Mesenchymal stem cell (in vitro differentiated cells and primary cell): ENCODE measurements at regions not wholly inside any gene's neighbourhood (a gene's known extent, or its start where the extent isn't known, plus 50 kb on each side); places are given as distances from the start of the nearest gene placed in this dataset.

ENCODE experiments used
- DNase-seq: peaks from one replicate; pipeline ENCODE4 v3.0.0-alpha.2; 2013
- H2AFZ ChIP-seq: one replicate; pipeline ENCODE4 v1.6.1; 2013; ENCODE audit warnings: low read depth, mild to moderate bottlenecking, control low read depth, inconsistent platforms, low read length, moderate library complexity
- H2AK5ac ChIP-seq: 2 replicates; pipeline ENCODE4 v1.6.1; 2013; ENCODE audit warnings: low read length, moderate library complexity, mild to moderate bottlenecking, inconsistent platforms; ENCODE audit not compliant: severe bottlenecking
- H2BK120ac ChIP-seq: one replicate; pipeline ENCODE4 v1.6.1; 2013; ENCODE audit warnings: low read depth, mild to moderate bottlenecking, inconsistent platforms, low read length, moderate library complexity
- H2BK12ac ChIP-seq, 2 experiments: one replicate each; pipeline ENCODE4 v1.6.1; 2013; ENCODE audit warnings: inconsistent platforms in 2 of 2, low read length in 2 of 2, mild to moderate bottlenecking in 2 of 2, moderate library complexity in 2 of 2, control low read depth in 1 of 2
- H2BK15ac ChIP-seq: one replicate; pipeline ENCODE4 v1.6.1; 2013; ENCODE audit warnings: mild to moderate bottlenecking, low read depth, inconsistent platforms; ENCODE audit not compliant: poor library complexity, severe bottlenecking
- H2BK5ac ChIP-seq: 2 replicates; pipeline ENCODE4 v1.6.1; 2013; ENCODE audit warnings: low read depth, mild to moderate bottlenecking, low read length, control low read depth, inconsistent platforms; ENCODE audit not compliant: poor library complexity, severe bottlenecking
- H3K14ac ChIP-seq, 2 experiments: one replicate each; pipeline ENCODE4 v1.6.1; 2013; ENCODE audit warnings: inconsistent platforms in 2 of 2, low read length in 2 of 2, control low read depth in 1 of 2, mild to moderate bottlenecking in 1 of 2, moderate library complexity in 1 of 2
- H3K18ac ChIP-seq, 2 experiments: one replicate each; pipeline ENCODE4 v1.6.1; 2013; ENCODE audit warnings: inconsistent platforms in 2 of 2, low read length in 2 of 2, control low read depth in 1 of 2, low read depth in 1 of 2, mild to moderate bottlenecking in 1 of 2
- H3K23ac ChIP-seq, 2 experiments: one replicate each; pipeline ENCODE4 v1.6.1; 2013; ENCODE audit warnings: inconsistent platforms in 2 of 2, low read length in 2 of 2, mild to moderate bottlenecking in 2 of 2, moderate library complexity in 2 of 2, control low read depth in 1 of 2
- H3K27ac ChIP-seq: 2 replicates; pipeline ENCODE4 v1.5.1; 2013; ENCODE audit warnings: mild to moderate bottlenecking, moderate library complexity, low read length, control low read depth, inconsistent platforms; ENCODE audit not compliant: poor library complexity, severe bottlenecking
- H3K27me3 ChIP-seq, 2 experiments: 2 replicates each; pipeline versions ENCODE4 v1.6.1 to v1.7.0; 2013; ENCODE audit warnings: low read length in 2 of 2, mild to moderate bottlenecking in 2 of 2, moderate library complexity in 2 of 2, control low read depth in 1 of 2, inconsistent platforms in 1 of 2; ENCODE audit not compliant: control insufficient read depth in 1 of 2, insufficient read depth in 1 of 2
- H3K36me3 ChIP-seq, 2 experiments: 2 replicates each; pipeline versions ENCODE4 v1.6.1 to v1.7.0; 2013; ENCODE audit warnings: low read length in 2 of 2, control low read depth in 1 of 2, inconsistent platforms in 1 of 2, low read depth in 1 of 2, mild to moderate bottlenecking in 1 of 2; ENCODE audit not compliant: insufficient read depth in 2 of 2, control insufficient read depth in 1 of 2
- H3K4ac ChIP-seq, 2 experiments: one replicate each; pipeline ENCODE4 v1.6.1; 2013; ENCODE audit warnings: inconsistent platforms in 2 of 2, low read length in 2 of 2, mild to moderate bottlenecking in 2 of 2, moderate library complexity in 2 of 2, control low read depth in 1 of 2, low read depth in 1 of 2
- H3K4me1 ChIP-seq: 2 replicates; pipeline ENCODE4 v1.6.1; 2013; ENCODE audit warnings: low read depth, low read length, control low read depth; ENCODE audit not compliant: control insufficient read depth, insufficient read depth
- H3K4me2 ChIP-seq: 2 replicates; pipeline ENCODE4 v1.6.1; 2013; ENCODE audit warnings: low read length, mild to moderate bottlenecking, inconsistent platforms; ENCODE audit not compliant: poor library complexity, severe bottlenecking
- H3K4me3 ChIP-seq, 2 experiments: 2 replicates each; pipeline versions ENCODE4 v1.5.1 to v1.7.0; 2013; ENCODE audit warnings: low read length in 2 of 2, mild to moderate bottlenecking in 2 of 2, control low read depth in 1 of 2, low read depth in 1 of 2; ENCODE audit not compliant: insufficient read depth in 1 of 2
- H3K79me1 ChIP-seq: replicated peaks from 2 replicates; pipeline ENCODE4 v1.6.1; 2013; ENCODE audit warnings: mild to moderate bottlenecking, control low read depth, low read length, inconsistent platforms; ENCODE audit not compliant: poor library complexity, severe bottlenecking
- H3K9ac ChIP-seq: 2 replicates; pipeline ENCODE4 v1.7.0; 2013; ENCODE audit warnings: mild to moderate bottlenecking, low read length, moderate library complexity
- H3K9me3 ChIP-seq: 2 replicates; pipeline ENCODE4 v1.7.0; 2013; ENCODE audit warnings: mild to moderate bottlenecking, low read length; ENCODE audit not compliant: control insufficient read depth
- H4K8ac ChIP-seq: one replicate; pipeline ENCODE4 v1.6.1; 2013; ENCODE audit warnings: inconsistent platforms, mild to moderate bottlenecking, low read length, moderate library complexity
- H4K91ac ChIP-seq: one replicate; pipeline ENCODE4 v1.6.1; 2013; ENCODE audit warnings: mild to moderate bottlenecking, low read length, inconsistent platforms
- WGBS: methylation state at CpG from one replicate; pipeline ENCODE4 v1.1.7; 2013; ENCODE audit warnings: mixed read lengths; 5-methylcytosine and 5-hydroxymethylcytosine counted together

DNA sequence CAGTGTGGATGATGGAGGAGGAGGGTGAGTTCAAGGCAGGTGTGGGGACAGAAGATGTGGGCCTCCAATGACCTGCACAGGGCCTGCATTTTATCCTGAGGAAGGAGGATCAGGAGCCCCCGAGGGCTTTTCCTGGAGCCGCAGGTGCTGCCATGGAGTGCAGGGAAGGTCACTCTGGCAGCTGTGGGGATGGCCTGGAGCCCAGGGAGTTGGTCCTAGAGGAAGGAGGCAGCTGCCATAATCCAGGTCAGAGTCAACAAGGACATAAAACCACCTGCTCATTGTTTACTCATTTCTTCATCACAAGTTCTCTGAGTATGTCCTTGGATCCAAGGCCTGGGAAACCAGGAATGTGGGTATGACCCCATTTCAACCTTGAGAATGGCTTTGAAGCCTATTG is 87.2 kb downstream of the SCGB2B2 start:
- H4K91ac ChIP-seq = no peak overlapping the region
- no peak overlapping the region for H3K4me3 ChIP-seq
- no peak overlapping the region for H2BK120ac ChIP-seq
- H3K9me3 ChIP-seq = peaks cover 23% of the 10 kb centered on the region
- H3K14ac ChIP-seq = no peak overlapping the region
- DNase-seq = no peak
- H2BK12ac ChIP-seq = no peak overlapping the region
- H3K23ac ChIP-seq = no peak overlapping the region
- no peak overlapping the region for H2AFZ ChIP-seq
- H2BK15ac ChIP-seq = no peak overlapping the region
- no peak overlapping the region for H4K8ac ChIP-seq
- H3K4me1 ChIP-seq = no peaks in the 10 kb centered on the region
- H3K4ac ChIP-seq = no peak overlapping the region
- no peak overlapping the region for H3K9ac ChIP-seq
- H3K27me3 ChIP-seq = no peaks in the 10 kb centered on the region
- H2BK5ac ChIP-seq = no peak overlapping the region
- no peak overlapping the region for H3K18ac ChIP-seq
- H3K27ac ChIP-seq = no peak overlapping the region
- no peak overlapping the region for H3K4me2 ChIP-seq
- H2AK5ac ChIP-seq = no peak overlapping the region
- WGBS = 67% methylated on average over 1 of the region's 2 CpGs
- H3K36me3 ChIP-seq = no peaks in the 10 kb centered on the region
- no peaks in the 10 kb centered on the region for H3K79me1 ChIP-seq

DNA sequence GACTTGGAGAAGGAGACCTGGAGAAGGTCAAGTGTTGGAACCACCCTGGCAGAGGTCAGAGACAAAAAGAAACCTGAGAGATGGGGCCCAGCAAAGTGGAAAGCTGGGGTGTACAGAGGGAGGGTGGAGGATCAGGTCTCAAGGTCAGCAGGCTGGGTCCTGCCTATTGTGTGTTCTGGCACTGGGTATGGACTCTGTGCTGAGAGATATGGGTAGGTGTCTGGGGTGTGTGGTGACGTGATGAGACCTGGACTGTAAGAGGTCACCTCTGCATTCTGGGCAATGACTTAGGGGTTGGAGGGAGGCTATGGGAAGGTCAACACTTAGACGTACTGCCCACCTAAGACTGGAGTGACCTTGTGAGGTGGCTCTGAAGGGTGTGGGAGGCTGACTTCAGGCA is 88.1 kb downstream of the SCGB2B2 start:
- Histone ChIP-seq H2BK120ac (no peak overlapping the region), H2BK15ac (no peak overlapping the region), H3K18ac (no peak overlapping the region), H3K14ac (no peak overlapping the region), H3K9ac (no peak overlapping the region), H3K4me2 (no peak overlapping the region), H2AK5ac (no peak overlapping the region), H3K4ac (no peak overlapping the region), H2BK12ac (no peak overlapping the region), H3K36me3 (no peaks in the 10 kb centered on the region), H3K4me3 (peak overlapping the region in 1 of 2 experiments; percentile 15), H2AFZ (no peak overlapping the region), H3K4me1 (no peaks in the 10 kb centered on the region), H4K91ac (no peak overlapping the region), H3K23ac (no peak overlapping the region), H3K27ac (no peak overlapping the region), H3K27me3 (no peaks in the 10 kb centered on the region), H2BK5ac (no peak overlapping the region), H3K79me1 (no peaks in the 10 kb centered on the region), H4K8ac (no peak overlapping the region), H3K9me3 (peaks cover 26% of the 10 kb centered on the region)
- 75% methylated on average over 2 of the region's 2 CpGs for WGBS
- no peak for DNase-seq

DNA sequence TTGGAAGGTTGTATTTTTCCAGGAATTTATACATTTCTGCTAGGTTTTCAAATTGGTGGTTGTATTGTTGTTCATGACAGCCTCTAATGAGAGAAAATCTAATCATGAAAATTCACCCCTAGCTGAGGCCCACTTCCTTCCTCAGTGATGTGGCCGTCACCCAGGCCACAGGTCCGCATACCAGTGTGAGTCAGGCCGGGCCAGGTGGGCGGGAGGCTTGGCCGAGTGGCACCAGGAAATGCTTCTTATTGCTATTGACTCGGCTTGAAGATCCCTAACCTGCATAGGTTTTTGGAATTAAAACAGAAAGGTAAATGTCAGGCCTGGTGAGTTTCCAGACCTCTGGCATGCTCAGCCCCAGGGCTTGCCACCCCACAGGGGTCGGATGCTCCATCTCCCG is 88.7 kb downstream of the SCGB2B2 start:
- no peak for DNase-seq
- WGBS = 74% methylated on average over 8 of the region's 8 CpGs

DNA sequence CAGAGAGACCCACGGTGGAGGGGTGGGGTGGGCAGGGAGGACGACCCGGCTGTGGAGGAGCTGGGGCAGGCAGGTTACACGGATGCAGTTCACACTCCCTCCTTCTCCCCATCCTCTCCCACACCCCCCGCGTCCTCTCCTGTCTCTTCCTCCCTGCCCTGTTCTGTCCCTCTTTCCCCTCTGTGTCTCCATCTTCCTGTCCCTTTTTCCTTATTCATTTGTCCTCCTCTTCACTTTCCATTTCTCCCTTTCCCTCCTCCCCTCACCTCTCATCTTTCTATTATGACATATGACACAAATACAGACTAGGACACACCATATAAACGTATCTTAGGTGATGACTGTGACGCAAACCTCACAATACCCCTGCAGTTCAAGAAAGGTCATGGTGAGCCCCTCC is 96.6 kb downstream of the SCGB2B2 start:
- Histone ChIP-seq H3K4me1 (no peaks in the 10 kb centered on the region), H3K9me3 (peaks cover 6% of the 10 kb centered on the region), H2BK5ac (no peak overlapping the region), H3K36me3 (no peaks in the 10 kb centered on the region), H2AK5ac (no peak overlapping the region), H3K4me2 (no peak overlapping the region), H3K9ac (no peak overlapping the region), H3K79me1 (no peaks in the 10 kb centered on the region), H3K18ac (no peak overlapping the region), H3K4ac (no peak overlapping the region), H3K27ac (no peak overlapping the region), H4K91ac (no peak overlapping the region), H4K8ac (no peak overlapping the region), H3K27me3 (peaks cover 0 to 3% of the 10 kb centered on the region in 2 experiments), H2BK15ac (no peak overlapping the region), H2BK12ac (no peak overlapping the region), H3K4me3 (no peak overlapping the region), H3K23ac (no peak overlapping the region), H2AFZ (no peak overlapping the region), H2BK120ac (no peak overlapping the region), H3K14ac (no peak overlapping the region)
- 69% methylated on average over 8 of the region's 8 CpGs for WGBS
- DNase-seq = no peak

More for the DNA sequence above, 88.7 kb downstream of the SCGB2B2 start:
- Histone ChIP-seq H3K27ac (no peak overlapping the region), H3K18ac (no peak overlapping the region), H2BK120ac (no peak overlapping the region), H4K8ac (no peak overlapping the region), H2AK5ac (no peak overlapping the region), H2BK12ac (no peak overlapping the region), H2BK15ac (no peak overlapping the region), H3K9ac (no peak overlapping the region), H3K36me3 (no peaks in the 10 kb centered on the region), H3K23ac (no peak overlapping the region), H3K4me3 (no peak overlapping the region), H2BK5ac (no peak overlapping the region), H3K14ac (no peak overlapping the region), H3K4ac (no peak overlapping the region), H3K4me2 (no peak overlapping the region), H3K9me3 (peaks cover 28% of the 10 kb centered on the region), H3K27me3 (no peaks in the 10 kb centered on the region), H3K79me1 (no peaks in the 10 kb centered on the region), H4K91ac (no peak overlapping the region), H2AFZ (no peak overlapping the region), H3K4me1 (no peaks in the 10 kb centered on the region)
